Heart left ventricle (tissue), 16 donors: ENCODE measurements at regions not wholly inside any gene's neighbourhood (a gene's known extent, or its start where the extent isn't known, plus 50 kb on each side); places are given as distances from the start of the nearest gene placed in this dataset.

Experiments used
- ATAC-seq, 4 donors: fragments of 200-7000 bp; cut with Tn5 transposase; one replicate each; pipeline ENCODE4 v1.9.1; 2020 to 2022; ENCODE audit warnings: moderate library complexity in 4 of 4, mild to moderate bottlenecking in 3 of 4, moderate number of reproducible peaks in 1 of 4
- DNase-seq, 5 donors: peaks; one replicate each; pipeline ENCODE4 v3.0.0-alpha.2; 2020
- H3K27ac ChIP-seq, 12 donors: fragments of 200-600 bp; sonication (generic) in 4 of 12; one replicate each; pipeline versions ENCODE4 v1.5.0 to v1.8.0; 2016 to 2022; ENCODE audit warnings: mild to moderate bottlenecking in 2 of 12
- H3K27me3 ChIP-seq, 9 donors: fragments of 200-600 bp; sonication (generic) in 2 of 9; one replicate each; pipeline versions ENCODE4 v1.5.1 to v1.8.0; 2016 to 2022; ENCODE audit warnings: mild to moderate bottlenecking in 3 of 9
- H3K36me3 ChIP-seq, 9 donors: fragments of 200-600 bp; sonication (generic) in 2 of 9; one replicate each; pipeline versions ENCODE4 v1.5.0 to v1.8.0; 2018 to 2022; ENCODE audit warnings: mild to moderate bottlenecking in 2 of 9
- H3K4me1 ChIP-seq, 12 donors: fragments of 200-600 bp; sonication (generic) in 4 of 12; one replicate each; pipeline versions ENCODE4 v1.5.0 to v1.8.0; 2016 to 2022; ENCODE audit warnings: mild to moderate bottlenecking in 3 of 12
- H3K4me3 ChIP-seq, 12 donors: fragments of 200-600 bp; sonication (generic) in 4 of 12; one replicate each; pipeline versions ENCODE4 v1.5.0 to v1.8.0; 2017 to 2022; ENCODE audit warnings: mild to moderate bottlenecking in 9 of 12, moderate library complexity in 4 of 12
- H3K9me3 ChIP-seq, 12 donors: fragments of 200-600 bp; sonication (generic) in 4 of 12; one replicate each; pipeline versions ENCODE4 v1.5.0 to v1.8.0; 2016 to 2022; ENCODE audit warnings: mild to moderate bottlenecking in 1 of 12
- CTCF ChIP-seq, 12 donors: fragments of 200-600 bp; sonication (generic) in 4 of 12; IDR thresholded peaks; one replicate each; pipeline versions ENCODE4 v1.5.0 to v1.8.0; 2018 to 2022; ENCODE audit warnings: antibody characterized with exemption in 12 of 12, mild to moderate bottlenecking in 5 of 12
- POLR2A ChIP-seq, 2 donors: fragments of 450-650 bp; IDR thresholded peaks; one replicate each; pipeline ENCODE4 v1.6.1; 2017; ENCODE audit warnings: antibody characterized with exemption in 2 of 2, mild to moderate bottlenecking in 2 of 2, moderate library complexity in 2 of 2
- WGBS, 4 donors: extraction: QIAGEN DNeasy Blood & Tissue Kit in 2 of 4; methylation state at CpG; one replicate each; pipeline versions ENCODE4 v1.1.5 to v1.1.7; 2013 to 2018; 5-methylcytosine and 5-hydroxymethylcytosine counted together
- intact Hi-C, 10 donors: fragments of 100-400 bp; cut with DNase I; formaldehyde crosslinking; loops; one replicate each; pipeline versions ENCODE4 v1.11.1 to v1.14.2; 2022
- donor health status: ischemic (EF 13 %, LVEDD 7.1; RV severe dilation, severe dysfunction).
- donor health status: healthy with polysubstance abuse.
- donor health status: DM: no; HTN: yes; CAD: no.
- donor health status: DM: no; HTN: no; CAD: no.
- donor health status: ischemic (EF 25% LVEDD 6.9; RV normal size, moderate dysfunction).
- donor health status: ischemic (EF 25% LVEDD 5.7; RV mildly dilated, moderate dysfunction).
- donor health status: healthy.
- donor health status: DM: yes; HTN: yes; CAD: no.
- donor health status: ischemic (EF 35%, LVEDD 5.7; RV mildly dilated, moderate dysfunction).
- donor health status: nonischemic (EF 11% LVEDD 7.7; RV severe dilation, severe dysfunction).
- donor health status: DM: yes; HTN: yes; CAD: no.
- donor health status: PGD.
- donor health status: ischemic (EF 29% LVEDD 5.4; RV normal size, mild dysfunction).
- donor health status: nonischemic (EF 23%, LVEDD 6.1; RV moderate dilation, normal function).

- intact Hi-C loops = no loop called here
- peak overlapping the region in 1 of 12 donors; percentile 60 for H3K27ac ChIP-seq
- WGBS, 4 donors = 84 to 90% (median 86%) methylated on average over 3 of the region's 3 CpGs
Observed at GRCh38 chr4:20440170-20440569, 188.5 kb downstream of the SLIT2 start.

GRCh38 chr4:20443015-20443805 is 191.5 kb downstream of the SLIT2 start:
- Histone ChIP-seq H3K9me3 (no peaks in the 10 kb centered on the region), H3K36me3 (no peaks in the 10 kb centered on the region), H3K4me3 (no peak overlapping the region), H3K27ac (peak overlapping the region in 1 of 12 donors; percentile 60), H3K27me3 (no peaks in the 10 kb centered on the region), H3K4me1 (peaks cover 0 to 4% (median 0%) of the 10 kb centered on the region in 12 donors)
- no peak for DNase-seq
- TF ChIP-seq POLR2A (IDR thresholded peaks at IDR 0.05) (no peak), CTCF (IDR thresholded peaks at IDR 0.05) (no peak)
- WGBS, 4 donors = 83 to 90% (median 87%) methylated on average over 1 of the region's 1 CpG
- no peak for ATAC-seq
- intact Hi-C loops = no loop called here

More at GRCh38 chr4:20440170-20440569, 188.5 kb downstream of the SLIT2 start:
- DNase-seq = no peak
- TF ChIP-seq POLR2A (IDR thresholded peaks at IDR 0.05) (no peak), CTCF (IDR thresholded peaks at IDR 0.05) (no peak)
- Histone ChIP-seq H3K9me3 (no peaks in the 10 kb centered on the region), H3K36me3 (no peaks in the 10 kb centered on the region), H3K27me3 (no peaks in the 10 kb centered on the region), H3K4me3 (no peak overlapping the region), H3K4me1 (peaks cover 0 to 2% (median 0%) of the 10 kb centered on the region in 12 donors)
- no peak for ATAC-seq

- ATAC-seq (no peak), DNase-seq (no peak)
- Histone ChIP-seq H3K4me3 (no peak overlapping the region), H3K27me3 (no peaks in the 10 kb centered on the region), H3K36me3 (no peaks in the 10 kb centered on the region), H3K4me1 (peaks cover 0 to 4% (median 0%) of the 10 kb centered on the region in 12 donors), H3K27ac (no peak overlapping the region), H3K9me3 (no peaks in the 10 kb centered on the region)
- TF ChIP-seq POLR2A (IDR thresholded peaks at IDR 0.05) (no peak), CTCF (IDR thresholded peaks at IDR 0.05) (no peak)
- WGBS, 4 donors = 92 to 96% (median 94%) methylated on average over 3 of the region's 3 CpGs
- intact Hi-C loops = no loop called here
Observed at GRCh38 chr4:20444599-20445337, 193.1 kb downstream of the SLIT2 start.
